ENCODE measurements at regions not wholly inside any gene's neighbourhood (a gene's known extent, or its start where the extent isn't known, plus 50 kb on each side); places are given as distances from the start of the nearest gene placed in this dataset.
"Not testable (repeated sequence)": the region's sequence is repeated elsewhere in the genome, so short reads cannot be mapped to it uniquely, and the experiment has no call there.

DNA sequence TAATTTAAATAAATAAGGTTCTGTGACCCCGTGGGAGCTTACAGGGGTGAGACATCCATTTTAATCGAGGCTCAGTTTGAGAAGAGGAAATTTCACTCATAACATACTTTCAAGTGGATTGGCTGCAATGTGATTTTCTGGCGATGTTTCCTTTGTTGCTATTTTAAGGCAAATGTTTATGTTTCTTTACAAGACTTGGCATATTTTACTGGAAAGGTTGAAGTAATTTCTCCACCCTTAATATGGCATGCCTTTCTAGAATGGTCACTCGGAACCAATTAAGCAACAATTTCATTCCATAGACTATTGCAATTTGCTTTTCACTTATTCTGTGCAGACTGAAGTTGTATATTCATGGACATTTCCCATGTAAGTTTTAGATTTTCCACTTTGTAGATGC lies 438.0 kb upstream of the WWC1 start:
- no peak for TF ChIP-seq EZH2phosphoT487 (conservative IDR thresholded peaks at IDR 0.05; ENCODE audit: low read length)
- TF ChIP-seq, protein P1, sequence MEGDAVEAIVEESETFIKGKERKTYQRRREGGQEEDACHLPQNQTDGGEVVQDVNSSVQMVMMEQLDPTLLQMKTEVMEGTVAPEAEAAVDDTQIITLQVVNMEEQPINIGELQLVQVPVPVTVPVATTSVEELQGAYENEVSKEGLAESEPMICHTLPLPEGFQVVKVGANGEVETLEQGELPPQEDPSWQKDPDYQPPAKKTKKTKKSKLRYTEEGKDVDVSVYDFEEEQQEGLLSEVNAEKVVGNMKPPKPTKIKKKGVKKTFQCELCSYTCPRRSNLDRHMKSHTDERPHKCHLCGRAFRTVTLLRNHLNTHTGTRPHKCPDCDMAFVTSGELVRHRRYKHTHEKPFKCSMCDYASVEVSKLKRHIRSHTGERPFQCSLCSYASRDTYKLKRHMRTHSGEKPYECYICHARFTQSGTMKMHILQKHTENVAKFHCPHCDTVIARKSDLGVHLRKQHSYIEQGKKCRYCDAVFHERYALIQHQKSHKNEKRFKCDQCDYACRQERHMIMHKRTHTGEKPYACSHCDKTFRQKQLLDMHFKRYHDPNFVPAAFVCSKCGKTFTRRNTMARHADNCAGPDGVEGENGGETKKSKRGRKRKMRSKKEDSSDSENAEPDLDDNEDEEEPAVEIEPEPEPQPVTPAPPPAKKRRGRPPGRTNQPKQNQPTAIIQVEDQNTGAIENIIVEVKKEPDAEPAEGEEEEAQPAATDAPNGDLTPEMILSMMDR (IDR thresholded peaks at IDR 0.05; ENCODE audit: insufficient read depth, low read length, poor library complexity, severe bottlenecking): no peak
- Histone ChIP-seq H3K4me2 (ENCODE audit: low read depth, low read length, poor library complexity, severe bottlenecking) (no peak overlapping the region), H3K36me3 (ENCODE audit: low read length) (no peaks in the 10 kb centered on the region), H3K27me3 (ENCODE audit: low read length) (no peaks in the 10 kb centered on the region), H3K79me2 (ENCODE audit: insufficient read depth, low read length) (no peaks in the 10 kb centered on the region), H3K9me3 (ENCODE audit: insufficient read depth, low read length) (no peaks in the 10 kb centered on the region), H3K4me3 (ENCODE audit: insufficient read depth, low read length, poor library complexity, severe bottlenecking) (no peak overlapping the region), H3K27ac (ENCODE audit: low read depth, low read length) (no peak overlapping the region), H3K9ac (ENCODE audit: low read length) (no peak overlapping the region), H4K20me1 (ENCODE audit: low read depth, low read length) (no peaks in the 10 kb centered on the region), H2AFZ (ENCODE audit: low read depth, low read length, severe bottlenecking) (no peak overlapping the region), H3F3A (ENCODE audit: insufficient read depth) (no peaks in the 10 kb centered on the region), H3K9me2 (replicated peaks; ENCODE audit: insufficient read depth, low read length) (no peaks in the 10 kb centered on the region)

DNA sequence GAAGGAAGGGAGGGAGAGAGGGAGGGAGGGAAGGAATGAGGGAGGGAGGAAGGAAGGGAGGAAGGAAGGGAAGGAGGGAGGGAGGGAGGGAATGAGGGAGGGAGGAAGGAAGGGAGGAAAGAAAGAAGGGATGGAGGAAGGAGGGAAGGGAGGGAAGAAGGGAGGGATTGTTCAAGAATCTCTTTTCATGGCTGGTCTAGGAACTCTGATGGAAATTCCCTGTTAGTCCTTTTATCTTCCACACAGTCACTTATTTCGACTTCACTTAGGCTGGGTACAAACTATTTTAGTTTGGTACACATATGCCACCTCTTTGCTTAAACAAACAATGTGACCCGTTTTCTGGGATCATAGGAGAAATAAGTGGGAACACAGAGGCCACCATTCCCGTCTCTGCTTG lies 435.6 kb upstream of the WWC1 start:
- no peaks in the 10 kb centered on the region for H3K9me3 ChIP-seq (ENCODE audit: insufficient read depth, low read length)
- H3K9me2 ChIP-seq (replicated peaks; ENCODE audit: insufficient read depth, low read length): no peaks in the 10 kb centered on the region
- no peak overlapping the region for H3K4me2 ChIP-seq (ENCODE audit: low read depth, low read length, poor library complexity, severe bottlenecking)
- H3F3A ChIP-seq (ENCODE audit: insufficient read depth): no peaks in the 10 kb centered on the region
- no peak overlapping the region for H2AFZ ChIP-seq (ENCODE audit: low read depth, low read length, severe bottlenecking)
- TF ChIP-seq EZH2phosphoT487 (conservative IDR thresholded peaks at IDR 0.05; ENCODE audit: low read length): no peak
- TF ChIP-seq, protein P1 (IDR thresholded peaks at IDR 0.05; ENCODE audit: insufficient read depth, low read length, poor library complexity, severe bottlenecking): no peak
- no peak overlapping the region for H3K4me3 ChIP-seq (ENCODE audit: insufficient read depth, low read length, poor library complexity, severe bottlenecking)
- H3K27ac ChIP-seq (ENCODE audit: low read depth, low read length): no peak overlapping the region
- no peak overlapping the region for H3K9ac ChIP-seq (ENCODE audit: low read length)
- no peaks in the 10 kb centered on the region for H4K20me1 ChIP-seq (ENCODE audit: low read depth, low read length)
- H3K36me3 ChIP-seq (ENCODE audit: low read length): no peaks in the 10 kb centered on the region
- no peaks in the 10 kb centered on the region for H3K27me3 ChIP-seq (ENCODE audit: low read length)
- H3K79me2 ChIP-seq (ENCODE audit: insufficient read depth, low read length): no peaks in the 10 kb centered on the region

DNA sequence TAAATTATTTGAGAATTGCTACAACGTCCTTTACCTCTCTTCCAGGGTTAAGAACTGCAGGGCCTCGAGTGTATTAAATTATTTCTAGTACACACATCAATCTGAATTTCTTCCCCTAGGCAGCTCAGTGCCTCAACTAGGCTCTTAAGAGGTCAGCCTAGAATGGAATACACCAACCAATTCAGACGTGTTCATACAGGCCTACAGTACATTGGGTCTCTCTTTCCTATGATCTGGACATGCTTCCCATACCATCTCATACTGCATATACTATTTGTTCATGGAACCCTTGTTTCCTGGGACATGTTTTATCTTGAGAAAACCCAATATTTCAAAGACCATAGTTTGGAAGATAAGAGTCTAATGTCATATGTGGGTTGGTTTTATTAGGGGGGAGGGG lies 434.1 kb upstream of the WWC1 start:
- Histone ChIP-seq H3K4me2 (ENCODE audit: low read depth, low read length, poor library complexity, severe bottlenecking) (no peak overlapping the region), H3K9ac (ENCODE audit: low read length) (no peak overlapping the region), H3K36me3 (ENCODE audit: low read length) (no peaks in the 10 kb centered on the region), H3K27me3 (ENCODE audit: low read length) (no peaks in the 10 kb centered on the region), H3K79me2 (ENCODE audit: insufficient read depth, low read length) (no peaks in the 10 kb centered on the region), H3K27ac (ENCODE audit: low read depth, low read length) (no peak overlapping the region), H4K20me1 (ENCODE audit: low read depth, low read length) (no peaks in the 10 kb centered on the region), H3F3A (ENCODE audit: insufficient read depth) (no peaks in the 10 kb centered on the region), H3K9me3 (ENCODE audit: insufficient read depth, low read length) (no peaks in the 10 kb centered on the region), H3K4me3 (ENCODE audit: insufficient read depth, low read length, poor library complexity, severe bottlenecking) (no peak overlapping the region), H2AFZ (ENCODE audit: low read depth, low read length, severe bottlenecking) (no peak overlapping the region), H3K9me2 (replicated peaks; ENCODE audit: insufficient read depth, low read length) (no peaks in the 10 kb centered on the region)
- TF ChIP-seq, protein P1 (IDR thresholded peaks at IDR 0.05; ENCODE audit: insufficient read depth, low read length, poor library complexity, severe bottlenecking): no peak
- TF ChIP-seq EZH2phosphoT487 (conservative IDR thresholded peaks at IDR 0.05; ENCODE audit: low read length): no peak

DNA sequence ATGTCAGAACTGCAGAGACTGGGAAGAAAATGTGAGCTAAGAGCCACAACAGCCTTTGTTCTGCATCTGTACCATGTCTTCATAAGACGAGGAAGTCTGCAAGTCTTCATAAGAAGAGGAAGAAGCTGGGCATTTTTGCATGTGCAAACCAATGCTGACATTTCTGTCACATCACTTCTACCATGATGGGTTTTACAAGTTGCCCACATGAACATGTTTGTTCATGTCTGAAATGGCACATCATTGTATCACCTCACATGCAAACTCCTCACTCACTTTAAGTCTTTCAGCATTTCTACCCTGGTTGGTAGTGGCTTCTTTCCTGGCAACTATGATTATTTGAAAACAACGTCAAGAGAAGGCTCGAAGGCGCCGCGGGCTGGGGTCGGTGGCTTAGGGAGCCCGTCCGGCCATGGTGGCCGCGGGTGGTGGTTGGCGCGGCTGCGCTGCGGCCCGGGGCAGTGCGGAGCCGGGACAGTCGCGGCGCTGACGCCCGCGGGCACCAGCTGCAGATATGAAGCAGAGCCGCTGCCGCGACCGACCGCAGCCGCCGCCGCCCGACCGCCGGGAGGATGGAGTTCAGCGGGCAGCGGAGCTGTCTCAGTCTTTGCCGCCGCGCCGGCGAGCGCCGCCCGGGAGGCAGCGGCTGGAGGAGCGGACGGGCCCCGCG lies 433.1 kb upstream of the WWC1 start:
- H3K27me3 ChIP-seq (ENCODE audit: low read length); H4K20me1 ChIP-seq (ENCODE audit: low read depth, low read length); H3K36me3 ChIP-seq (ENCODE audit: low read length); H3K4me3 ChIP-seq (ENCODE audit: insufficient read depth, low read length, poor library complexity, severe bottlenecking); H2AFZ ChIP-seq (ENCODE audit: low read depth, low read length, severe bottlenecking); H3F3A ChIP-seq (ENCODE audit: insufficient read depth); H3K27ac ChIP-seq (ENCODE audit: low read depth, low read length); H3K9ac ChIP-seq (ENCODE audit: low read length); H3K9me2 ChIP-seq (replicated peaks; ENCODE audit: insufficient read depth, low read length); H3K9me3 ChIP-seq (ENCODE audit: insufficient read depth, low read length); H3K79me2 ChIP-seq (ENCODE audit: insufficient read depth, low read length); H3K4me2 ChIP-seq (ENCODE audit: low read depth, low read length, poor library complexity, severe bottlenecking): not testable (repeated sequence)

All from SU-DHL-6 (cell line).